HG02588 (cell line): ENCODE measurements at regions not wholly inside any gene's neighbourhood (a gene's known extent, or its start where the extent isn't known, plus 50 kb on each side); places are given as distances from the start of the nearest gene placed in this dataset.

Experiments
- ATAC-seq: cut with Tn5 transposase; IDR thresholded peaks from one replicate; pipeline ENCODE4 v1.9.1; 2021; ENCODE audit warnings: mild to moderate bottlenecking, moderate library complexity; ENCODE audit not compliant: unreplicated experiment

DNA sequence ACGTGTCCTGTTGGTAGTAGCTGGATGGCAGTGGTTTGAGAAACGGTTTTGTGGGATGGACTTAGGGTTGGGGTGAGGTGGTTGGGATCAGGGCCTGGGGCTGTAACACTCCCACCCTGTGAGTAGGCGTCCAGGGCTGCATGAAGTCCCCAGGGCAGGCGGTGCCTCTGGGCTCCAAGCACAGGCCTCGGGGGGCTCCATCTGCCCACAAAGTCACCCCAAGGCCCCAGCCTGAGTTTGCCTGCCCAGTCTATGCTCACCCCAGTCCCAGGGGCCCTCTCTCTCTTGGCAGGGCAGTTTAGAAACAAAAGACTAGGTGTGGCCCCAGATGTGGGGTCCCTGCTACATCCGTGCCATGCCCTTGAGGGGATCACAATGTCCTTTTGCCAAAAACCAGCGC lies 86.9 kb upstream of the PRR23E start:
- ATAC-seq: no peak

DNA sequence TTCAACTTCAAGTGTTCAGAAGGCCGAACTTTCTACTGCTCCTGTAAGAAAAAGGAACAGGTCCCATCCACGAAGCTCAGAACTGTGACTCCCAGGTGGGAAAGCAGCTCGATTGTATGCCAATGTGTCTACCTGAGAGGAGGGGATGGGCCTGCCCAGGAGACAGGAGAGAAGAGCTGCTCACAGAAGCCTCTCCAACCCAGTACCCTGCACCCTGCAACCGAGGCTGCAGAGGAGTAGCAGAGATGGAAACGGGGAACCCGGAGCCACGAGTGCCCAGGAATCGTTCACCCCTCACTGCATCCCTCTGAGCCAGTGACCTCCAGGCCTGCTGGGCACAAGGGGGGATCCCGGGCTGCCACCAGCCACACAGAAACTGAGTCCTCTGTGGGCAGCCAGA lies 86.5 kb upstream of the PRR23E start:
- ATAC-seq: no peak

DNA sequence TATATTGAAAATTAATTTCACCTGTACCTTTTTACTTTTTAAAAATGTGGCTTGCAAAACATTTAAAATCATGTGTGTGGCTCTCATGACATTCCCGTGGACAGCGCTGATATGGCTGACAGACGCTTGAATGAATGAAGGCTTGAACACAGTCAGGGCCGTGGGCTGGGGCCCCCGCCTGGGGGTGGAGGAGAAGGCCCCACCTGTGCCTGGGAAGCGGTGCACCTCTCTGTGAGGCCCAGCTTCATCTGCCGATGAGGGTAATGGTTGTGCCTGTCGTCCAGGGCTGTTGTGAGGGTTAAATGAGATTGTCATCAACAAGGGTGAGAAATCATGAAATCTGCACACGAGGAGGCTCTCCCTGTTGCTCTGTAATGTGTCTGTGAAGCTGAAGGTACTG lies 85.9 kb upstream of the PRR23E start:
- ATAC-seq: no peak

DNA sequence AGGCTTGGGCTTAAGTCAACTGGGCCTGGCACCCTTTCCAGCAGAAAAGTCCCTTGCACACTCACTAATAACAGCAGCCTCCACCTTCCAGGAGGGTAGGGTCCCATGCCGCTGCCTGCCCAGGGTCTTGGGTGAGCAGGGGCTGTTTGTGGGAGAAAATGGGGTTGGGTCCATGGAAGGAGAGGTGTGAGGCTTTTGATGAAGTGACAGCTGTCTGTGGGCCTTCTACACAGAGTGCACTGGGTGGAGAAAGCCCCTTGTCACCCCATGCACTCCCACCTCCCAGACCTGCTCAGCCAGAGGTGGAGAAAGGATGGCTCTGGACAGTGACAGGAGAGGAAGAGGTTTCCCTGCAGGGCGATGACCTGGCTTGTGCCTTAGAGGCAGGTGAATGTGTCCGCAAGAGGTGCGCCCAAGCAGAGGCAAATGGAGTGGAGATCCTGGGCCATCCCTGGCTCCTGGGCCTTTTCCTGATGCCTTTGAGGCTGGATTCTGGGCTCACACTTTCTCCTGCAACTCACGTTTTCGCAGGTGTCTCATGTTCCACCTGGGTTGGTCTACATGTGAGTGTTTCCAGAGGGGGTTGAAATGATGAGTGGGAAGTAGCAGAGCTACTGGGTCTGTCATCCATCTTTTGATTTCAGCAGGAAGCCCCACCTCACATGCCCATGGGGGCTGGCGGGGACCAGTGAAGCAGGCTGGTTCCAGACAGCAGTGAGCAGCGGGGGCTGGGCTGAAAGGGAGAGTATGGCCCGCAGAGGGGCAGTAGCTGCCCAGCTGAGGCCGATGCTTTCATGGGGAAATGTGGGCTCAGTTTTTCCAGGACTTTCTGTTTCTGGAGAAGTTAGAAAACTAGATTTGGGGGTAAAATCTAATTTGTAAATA lies 85.2 kb upstream of the PRR23E start:
- no peak for ATAC-seq

DNA sequence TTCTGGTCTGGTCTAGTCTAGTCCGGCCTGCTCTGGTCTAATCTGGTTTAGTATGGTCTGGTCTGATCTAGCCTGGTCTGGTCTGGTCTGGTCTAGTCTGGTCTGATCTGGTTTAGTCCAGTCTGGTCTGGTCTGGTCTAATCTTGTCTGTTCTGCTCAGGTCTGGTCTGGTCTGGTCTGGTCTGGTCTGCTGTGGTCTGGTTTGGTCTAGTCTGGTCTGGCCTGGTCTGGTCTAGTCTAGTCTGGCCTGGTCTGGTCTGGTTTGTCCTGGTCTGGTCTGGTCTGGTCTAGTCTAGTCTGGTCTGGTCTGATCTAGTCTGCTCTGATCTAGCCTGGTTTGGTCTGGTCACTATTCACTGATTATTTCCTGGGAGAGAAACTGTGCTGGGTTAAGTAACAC lies 84.1 kb upstream of the PRR23E start:
- ATAC-seq: no peak

DNA sequence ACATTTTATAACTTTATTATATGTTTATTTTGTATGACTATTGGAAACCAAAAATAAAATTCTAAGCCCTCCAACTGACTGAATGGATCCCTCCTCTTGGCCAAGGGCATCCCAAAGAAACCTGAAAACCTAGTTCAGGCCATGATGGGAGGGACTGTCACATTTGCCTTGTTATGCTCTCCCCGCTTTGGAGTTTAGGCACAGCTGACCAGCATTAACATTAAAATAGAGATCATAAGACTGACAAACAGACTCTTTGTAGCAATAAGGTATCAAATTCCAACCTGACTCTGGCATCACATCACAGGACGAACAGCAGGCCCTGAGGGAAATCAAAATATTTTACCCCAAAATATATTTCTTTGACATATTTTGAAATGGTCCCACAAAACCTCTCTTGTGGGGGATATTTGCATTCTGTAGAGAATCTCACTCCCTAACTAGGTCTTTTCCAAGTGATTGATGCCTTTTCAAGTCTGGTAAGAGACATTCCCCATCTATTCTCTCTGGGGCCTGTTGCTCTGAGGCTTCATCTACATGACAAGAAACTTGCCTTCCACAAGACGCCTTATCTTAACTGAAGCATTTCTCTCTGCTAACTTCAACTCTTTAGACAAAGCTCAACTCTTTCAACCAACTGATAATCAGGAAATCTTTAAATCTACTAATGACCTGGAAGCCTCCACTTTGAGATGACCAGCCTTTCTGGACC lies 81.8 kb upstream of the PRR23E start:
- no peak for ATAC-seq

DNA sequence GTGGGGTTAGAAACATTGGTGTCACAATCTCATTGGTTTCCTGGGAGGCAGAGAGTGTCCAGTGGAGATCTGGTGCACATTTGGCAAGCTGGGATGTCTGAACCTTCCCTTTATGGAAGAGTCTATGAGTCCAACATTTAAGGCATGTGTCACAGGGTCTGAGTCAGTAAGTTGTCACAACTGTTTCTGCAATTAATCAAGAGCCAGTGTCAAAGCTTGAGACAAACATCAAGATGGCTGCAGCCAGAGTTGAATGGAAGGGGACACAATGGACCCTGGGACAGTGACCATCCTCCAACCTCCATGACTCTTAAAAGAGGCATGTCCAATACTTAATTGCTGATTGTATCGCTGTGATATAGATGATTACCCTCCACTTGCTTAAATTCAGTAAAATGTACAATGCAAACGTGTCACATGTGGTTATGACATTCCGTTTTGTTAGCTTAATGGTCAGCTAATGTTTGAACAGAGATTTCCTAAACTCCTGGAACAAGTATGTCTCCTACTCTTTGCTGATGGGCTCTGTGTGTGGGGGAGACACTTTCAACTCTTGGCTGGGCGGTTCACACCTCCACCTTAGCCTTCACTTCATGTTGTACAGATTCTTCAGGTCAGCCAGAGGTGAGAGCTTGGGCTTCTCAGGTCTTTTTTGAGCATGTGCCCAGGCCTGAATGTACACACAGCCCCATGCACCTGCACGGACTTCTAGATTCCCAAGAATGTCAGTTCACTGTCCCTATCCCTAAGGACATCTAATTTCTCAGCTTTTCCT lies 79.9 kb upstream of the PRR23E start:
- ATAC-seq: no peak

DNA sequence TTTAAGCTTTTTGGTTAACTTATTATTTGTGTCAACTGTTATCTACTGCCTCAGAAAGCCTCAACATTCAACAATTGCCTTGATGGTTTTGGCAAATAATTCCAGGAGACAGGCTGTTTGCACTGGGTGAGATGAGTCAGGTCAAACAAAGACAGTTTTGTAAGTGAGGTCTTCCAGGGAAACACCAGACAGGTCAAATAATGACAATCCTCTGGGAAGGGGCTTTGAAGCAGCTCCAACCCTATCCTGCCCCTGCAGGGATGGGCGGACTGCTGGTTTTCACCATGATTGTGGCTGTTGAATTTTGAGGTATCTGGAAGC lies 79.4 kb upstream of the PRR23E start:
- ATAC-seq: no peak

DNA sequence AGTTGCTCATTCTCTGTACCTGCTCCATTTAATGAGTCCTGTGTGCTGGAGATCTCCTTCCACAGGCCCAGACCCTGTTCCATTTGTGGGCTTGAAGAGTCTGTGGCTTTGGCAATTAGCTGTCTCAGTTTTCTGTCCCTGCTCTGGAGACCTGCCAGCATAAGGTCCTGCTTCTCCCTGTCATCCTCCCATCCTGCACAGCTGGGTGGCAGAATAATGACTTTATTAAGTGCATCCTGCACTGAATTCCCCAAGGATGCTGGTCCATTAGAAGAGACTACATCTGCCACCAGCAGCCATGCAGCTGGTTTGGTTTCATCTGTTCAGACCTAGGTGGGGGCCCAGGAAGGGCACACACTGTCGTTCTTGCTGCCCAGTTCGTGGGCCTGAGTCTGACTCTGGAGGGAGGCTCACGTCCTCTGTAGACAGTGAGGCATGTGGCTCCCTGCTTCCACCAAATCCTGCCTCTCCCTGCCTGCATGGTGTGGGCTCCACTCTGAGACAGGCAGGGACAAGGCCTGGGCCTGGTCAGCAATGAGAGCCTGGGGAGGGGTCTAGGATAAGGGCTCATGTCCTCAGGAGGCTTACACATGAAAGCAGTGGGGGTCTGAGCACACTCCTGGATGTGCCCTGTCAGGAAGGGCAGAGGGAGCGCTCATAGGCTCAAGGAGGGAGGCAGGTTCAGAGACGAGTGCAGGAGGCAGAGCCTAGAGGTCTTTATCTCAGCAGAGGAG lies 78.4 kb upstream of the PRR23E start:
- ATAC-seq: no peak

DNA sequence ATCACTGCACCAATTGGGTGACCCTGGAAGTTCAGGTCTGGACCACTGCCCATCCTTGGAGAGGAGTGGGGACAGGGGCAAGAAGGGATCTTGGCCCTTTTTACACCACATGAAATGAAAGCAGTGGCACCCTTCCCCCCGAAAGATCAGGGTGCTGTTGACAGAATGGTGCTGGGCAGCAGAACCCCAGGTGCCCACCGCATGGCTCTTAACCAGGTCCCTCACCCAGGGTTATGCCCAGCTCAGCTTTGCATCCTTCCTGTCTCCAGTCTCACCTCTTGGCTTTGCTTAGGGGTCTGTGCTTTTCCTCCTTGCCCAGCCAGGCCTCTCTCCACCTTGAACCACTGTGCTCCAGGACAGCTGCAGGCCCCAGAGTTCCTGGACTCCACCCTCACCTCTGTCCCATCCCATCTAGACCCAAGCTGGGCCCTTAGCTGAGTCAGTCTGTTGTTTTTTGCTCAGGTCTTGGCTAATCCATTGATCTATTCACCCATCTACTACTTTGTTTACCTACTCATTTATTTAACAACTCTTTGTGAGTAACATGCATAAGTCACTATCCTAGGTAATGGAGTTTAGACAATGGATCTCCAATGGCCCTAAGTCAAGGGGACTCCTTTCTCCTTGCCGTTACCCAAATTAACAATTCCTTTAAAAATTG lies 77.1 kb upstream of the PRR23E start:
- ATAC-seq: no peak

DNA sequence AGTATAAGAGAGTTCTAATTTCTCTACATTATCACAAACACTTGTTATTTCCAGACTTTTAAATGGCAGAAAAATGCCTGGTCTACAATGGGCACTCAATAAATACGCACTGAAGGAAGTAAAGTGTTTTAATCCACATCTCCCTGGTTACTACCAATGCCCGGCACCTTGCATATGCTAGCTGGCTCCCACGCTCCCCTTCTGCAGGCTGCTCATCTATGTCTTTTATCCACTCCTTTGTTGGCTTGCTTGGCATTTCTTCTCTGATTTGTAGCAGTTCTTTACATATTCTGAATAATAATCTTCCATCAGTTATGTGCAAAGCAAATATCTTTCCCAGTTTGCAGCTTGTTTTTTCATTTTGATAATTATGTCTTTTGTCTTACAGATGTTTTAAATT lies 74.6 kb upstream of the PRR23E start:
- ATAC-seq: no peak

DNA sequence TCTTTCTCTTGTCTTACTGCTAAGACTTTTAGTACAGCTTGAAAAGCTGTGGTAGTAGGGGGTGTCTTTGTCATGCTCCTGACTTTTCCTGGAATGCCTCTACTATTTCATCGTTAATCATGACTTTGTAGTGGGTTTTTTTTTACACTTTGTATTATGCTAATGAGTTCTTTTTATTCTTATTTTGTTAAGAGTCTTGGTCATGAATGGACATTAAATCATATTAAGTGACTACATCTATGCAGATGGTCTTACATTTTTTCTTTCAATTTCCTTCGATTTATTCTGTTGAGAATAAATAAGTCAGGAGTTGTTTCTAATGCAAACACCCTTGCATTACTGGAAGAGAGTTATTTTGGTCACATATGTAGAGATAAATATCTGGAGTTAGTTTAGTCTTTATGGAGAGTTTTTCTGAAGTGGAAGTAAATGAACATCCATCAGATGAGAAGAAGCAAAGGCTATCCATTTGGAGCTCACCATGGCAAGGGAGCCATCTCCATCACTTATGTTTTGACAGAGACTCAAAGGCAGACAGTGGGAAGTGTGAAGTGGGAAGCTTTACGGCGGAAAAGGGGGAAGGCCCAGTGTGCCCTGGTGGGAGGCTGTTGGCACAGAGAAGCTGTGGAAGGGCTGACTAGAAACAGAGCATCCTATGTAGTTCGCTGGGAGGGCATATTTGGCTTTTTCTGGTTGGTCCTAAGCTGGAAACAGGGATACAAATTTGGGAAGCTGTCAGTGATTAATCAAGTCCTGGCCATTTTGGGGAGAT lies 73.1 kb upstream of the PRR23E start:
- ATAC-seq: no peak

DNA sequence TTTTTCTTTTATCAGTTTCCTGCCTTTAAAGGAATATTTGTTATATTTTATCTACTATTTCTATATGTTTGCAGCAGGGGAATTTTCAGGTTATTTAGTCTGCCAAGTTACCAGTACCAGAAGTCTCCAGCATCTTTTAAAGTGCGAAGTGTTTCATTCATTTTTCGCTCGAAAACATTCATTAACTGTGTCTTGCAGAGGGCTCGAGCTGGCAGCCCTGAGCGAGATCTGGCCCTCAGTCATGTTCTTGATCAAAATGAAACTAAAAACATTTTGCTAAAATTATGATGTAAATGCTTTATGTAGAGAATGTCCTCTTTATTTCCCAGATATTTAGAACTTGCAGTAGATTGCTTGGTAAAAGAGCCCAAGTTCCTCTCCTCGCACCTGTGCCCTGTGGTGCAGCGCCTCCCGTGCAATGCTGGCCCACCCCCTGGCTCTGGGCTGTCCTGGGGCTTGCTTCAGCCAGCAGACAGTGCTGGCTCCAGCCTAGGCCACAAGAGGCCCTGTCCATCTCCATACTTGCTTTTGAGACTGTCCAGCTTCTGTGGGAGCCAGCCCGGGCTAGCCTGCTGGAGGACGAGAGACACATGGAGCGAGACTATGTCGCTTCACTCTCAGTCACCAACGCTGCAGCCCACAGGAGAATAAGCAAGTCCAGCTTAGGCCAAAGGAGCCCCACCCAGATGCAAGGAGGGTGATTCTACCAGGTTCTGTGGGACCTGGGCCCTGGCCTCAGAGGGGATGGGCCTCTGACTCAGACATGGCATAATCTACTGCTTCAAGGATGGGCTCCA lies 71.9 kb upstream of the PRR23E start:
- ATAC-seq: no peak

DNA sequence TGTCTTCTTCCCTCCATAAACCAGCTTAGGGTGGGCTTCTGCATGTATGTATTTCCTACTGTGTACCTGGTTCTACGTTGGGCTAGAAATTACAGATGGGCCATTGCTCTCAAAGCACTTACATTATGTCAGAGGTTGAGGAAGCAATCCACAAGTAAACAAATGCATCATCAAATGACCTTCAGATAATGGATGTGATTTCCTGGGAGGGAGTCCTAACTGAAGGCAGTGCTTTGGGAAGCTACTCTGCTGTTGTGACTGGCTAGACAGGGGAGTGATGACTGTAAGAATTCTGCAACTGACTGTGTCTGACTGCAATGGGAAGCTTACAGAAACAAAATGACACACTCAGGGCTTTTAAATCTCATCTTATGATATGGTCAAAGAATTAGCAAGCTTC lies 71.0 kb upstream of the PRR23E start:
- ATAC-seq: no peak

DNA sequence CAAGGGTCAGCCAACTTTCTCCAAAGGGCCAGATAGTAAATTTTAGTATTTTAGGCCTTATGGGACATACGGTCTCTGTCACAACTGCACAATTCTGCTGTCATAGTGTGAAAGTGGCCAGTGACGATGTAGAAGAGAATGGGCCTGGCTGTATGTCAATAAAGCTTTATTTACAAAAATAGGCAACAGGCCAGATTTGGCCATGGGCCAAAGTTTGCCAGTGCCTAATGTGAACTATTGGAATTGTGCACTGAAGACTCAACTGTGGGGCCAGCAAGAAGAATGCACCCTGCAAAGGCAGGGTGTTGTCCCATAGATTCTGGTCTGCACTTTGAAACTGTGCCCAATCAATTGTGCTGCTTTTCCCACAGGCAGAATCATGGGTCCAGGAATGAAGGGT lies 69.4 kb upstream of the PRR23E start:
- no peak for ATAC-seq

DNA sequence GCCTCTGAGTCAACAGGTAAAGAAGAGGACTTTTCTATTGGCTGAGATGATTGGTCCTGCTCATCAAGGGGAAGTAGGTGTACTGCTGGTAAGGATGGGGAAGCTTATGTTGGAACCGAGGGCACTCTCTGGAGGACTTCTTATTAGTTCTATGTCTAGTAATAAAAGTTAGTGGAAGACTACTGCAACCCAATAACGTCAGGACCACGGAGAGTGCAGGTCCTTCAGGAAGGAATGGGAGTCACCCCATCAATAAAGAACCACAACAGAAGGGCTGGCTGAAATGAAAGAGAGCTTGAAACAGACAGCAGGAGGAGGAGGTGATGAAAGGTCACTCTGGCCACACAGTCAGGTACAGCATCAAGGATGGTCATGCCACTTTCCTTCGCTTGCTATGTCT lies 68.8 kb upstream of the PRR23E start:
- no peak for ATAC-seq

DNA sequence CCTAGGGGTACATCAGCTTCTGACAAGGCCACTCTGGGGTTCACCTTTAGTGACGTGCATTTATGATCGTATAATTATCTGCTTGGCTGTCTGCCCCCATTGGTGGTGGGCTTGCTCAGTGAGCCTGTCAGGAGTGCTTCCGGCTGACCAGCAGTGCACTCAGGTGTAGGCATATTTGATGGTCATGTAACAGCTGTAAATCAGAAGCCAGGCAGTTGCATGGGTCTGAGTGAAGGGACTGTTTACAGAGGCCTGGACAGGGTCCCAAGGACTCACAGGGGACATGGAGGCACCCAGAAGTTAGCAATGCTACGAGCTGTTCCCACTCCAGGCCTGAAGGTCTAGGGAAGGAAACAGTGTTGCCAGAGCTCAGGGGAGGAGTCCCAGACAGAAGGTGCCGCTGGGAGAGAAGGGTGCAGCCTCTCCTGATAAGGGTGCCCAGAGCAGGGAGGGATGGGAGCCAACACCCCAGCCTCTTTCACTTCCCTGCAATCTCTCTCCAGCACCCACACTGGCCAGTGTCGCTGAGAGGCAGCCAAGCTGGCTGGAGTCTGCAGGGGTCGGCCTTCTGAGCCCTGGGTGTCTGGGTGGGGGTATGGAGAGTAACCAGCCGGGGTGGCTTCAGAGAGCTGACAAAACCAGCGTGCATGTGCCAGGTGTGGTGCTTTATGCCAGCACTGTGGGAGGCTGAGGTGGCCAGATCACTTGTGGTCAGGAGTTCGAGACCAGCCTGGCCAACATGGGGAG lies 61.3 kb upstream of the PRR23E start:
- no peak for ATAC-seq

DNA sequence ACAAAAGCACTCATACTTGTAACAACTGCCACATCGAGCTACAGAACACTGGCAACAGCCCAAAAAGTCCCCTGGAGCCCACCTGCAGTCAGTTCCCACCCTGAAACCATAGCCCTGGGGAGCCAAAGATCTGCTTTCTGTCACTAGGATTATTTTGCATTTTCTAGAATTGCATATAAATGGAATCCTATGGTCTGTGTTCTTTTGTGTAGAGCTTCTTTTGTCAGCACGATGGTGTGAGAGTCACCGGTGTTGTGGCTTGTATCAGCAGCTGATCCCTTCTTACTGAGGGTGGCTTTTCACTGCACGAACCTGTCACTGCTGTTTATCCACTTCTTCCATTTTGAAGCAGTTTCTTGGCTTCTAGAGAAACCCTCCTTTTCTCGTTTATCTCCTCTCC lies 60.1 kb upstream of the PRR23E start:
- ATAC-seq: no peak
